Right lobe of liver (tissue), 6 donors: ENCODE measurements at regions not wholly inside any gene's neighbourhood (a gene's known extent, or its start where the extent isn't known, plus 50 kb on each side); places are given as distances from the start of the nearest gene placed in this dataset.

Experiments
- ATAC-seq, 4 donors: fragments of 200-7000 bp; cut with Tn5 transposase; one replicate each; pipeline ENCODE4 v1.9.1; 2020; ENCODE audit warnings: mild to moderate bottlenecking in 4 of 4, moderate library complexity in 4 of 4
- DNase-seq, 3 donors: peaks; one replicate each; pipeline ENCODE4 v3.0.0-alpha.2; 2020
- H3K27ac ChIP-seq, 3 donors: fragments of 200-600 bp; one replicate each; pipeline ENCODE4 v1.8.0; 2022
- H3K27me3 ChIP-seq, 2 donors: fragments of 200-600 bp; one replicate each; pipeline ENCODE4 v1.8.0; 2022
- H3K36me3 ChIP-seq, 4 donors: fragments of 200-600 bp; sonication (generic) in 1 of 4; one replicate each; pipeline versions ENCODE4 v1.5.1 to v1.8.0; 2017 to 2022; ENCODE audit warnings: control low read depth in 1 of 4
- H3K4me1 ChIP-seq, 4 donors: fragments of 200-600 bp; sonication (generic) in 1 of 4; one replicate each; pipeline versions ENCODE4 v1.5.1 to v1.8.0; 2017 to 2022; ENCODE audit warnings: control low read depth in 1 of 4
- H3K4me3 ChIP-seq, 3 donors: fragments of 200-600 bp; one replicate each; pipeline ENCODE4 v1.8.0; 2022
- H3K9me3 ChIP-seq, 4 donors: fragments of 200-600 bp; sonication (generic) in 1 of 4; one replicate each; pipeline versions ENCODE4 v1.5.1 to v1.8.0; 2017 to 2022; ENCODE audit warnings: control low read depth in 1 of 4
- CTCF ChIP-seq, 4 donors: fragments of 200-600 bp in 3 of 4; fragments of 450-650 bp in 1 of 4; IDR thresholded peaks; one replicate each; pipeline versions ENCODE4 v1.5.1 to v1.8.0; 2016 to 2022; ENCODE audit warnings: antibody characterized with exemption in 4 of 4, mild to moderate bottlenecking in 2 of 4
- POLR2A ChIP-seq: fragments of 450-650 bp; IDR thresholded peaks from one replicate; pipeline ENCODE4 v1.6.1; 2017; ENCODE audit warnings: antibody characterized with exemption, mild to moderate bottlenecking
- WGBS: methylation state at CpG from one replicate; pipeline ENCODE4 v1.1.6; 2018; ENCODE audit warnings: low coverage, low lambda C conversion rate; ENCODE audit not compliant: insufficient coverage; ENCODE audit errors: missing lambda C conversion rate; 5-methylcytosine and 5-hydroxymethylcytosine counted together
- intact Hi-C, 2 donors: fragments of 100-400 bp; cut with DNase I; formaldehyde crosslinking; loops; one replicate each; pipeline versions ENCODE4 v1.11.2 to v1.14.1; 2022
- donor health status: DM: no; HTN: yes; CAD: no.
- donor health status: DM: no; HTN: no; CAD: no.
- donor health status: DM: no; HTN: no; CAD: no.
- donor health status: DM: no; HTN: yes; CAD: no.
- donor health status: DM: no; HTN: yes; CAD: no.

GRCh38 chr15:94100863-94101262 lies 130.5 kb upstream of the MCTP2 start:
- DNase-seq (no peak), ATAC-seq (no peak)
- Histone ChIP-seq H3K36me3 (no peaks in the 10 kb centered on the region), H3K9me3 (no peaks in the 10 kb centered on the region), H3K27me3 (no peaks in the 10 kb centered on the region), H3K4me3 (no peak overlapping the region), H3K4me1 (no peaks in the 10 kb centered on the region), H3K27ac (no peak overlapping the region)
- intact Hi-C loops = no loop called here
- WGBS = 32% methylated on average over 3 of the region's 5 CpGs
- TF ChIP-seq POLR2A = no peak
- TF ChIP-seq CTCF (IDR thresholded peaks at IDR 0.05) = no peak

- no peaks in the 10 kb centered on the region for H3K9me3 ChIP-seq
- 55% methylated on average over 3 of the region's 3 CpGs for WGBS
- DNase-seq = no peak
- ATAC-seq = no peak
- no peaks in the 10 kb centered on the region for H3K4me1 ChIP-seq
- TF ChIP-seq POLR2A (no peak), CTCF (IDR thresholded peaks at IDR 0.05) (no peak)
- H3K36me3 ChIP-seq = no peaks in the 10 kb centered on the region
- H3K27me3 ChIP-seq = no peaks in the 10 kb centered on the region
- no peak overlapping the region for H3K4me3 ChIP-seq
- intact Hi-C loops = no loop called here
- no peak overlapping the region for H3K27ac ChIP-seq
Observed at GRCh38 chr15:94099574-94099960, 131.8 kb upstream of the MCTP2 start.

GRCh38 chr15:94098921-94099573 lies 132.3 kb upstream of the MCTP2 start:
- intact Hi-C loops = no loop called here
- H3K4me3 ChIP-seq = no peak overlapping the region
- no peaks in the 10 kb centered on the region for H3K4me1 ChIP-seq
- ATAC-seq (no peak), DNase-seq (no peak)
- H3K36me3 ChIP-seq = no peaks in the 10 kb centered on the region
- no peaks in the 10 kb centered on the region for H3K27me3 ChIP-seq
- no peaks in the 10 kb centered on the region for H3K9me3 ChIP-seq
- no peak overlapping the region for H3K27ac ChIP-seq
- TF ChIP-seq POLR2A = no peak
- TF ChIP-seq CTCF (IDR thresholded peaks at IDR 0.05) = no peak
- 41% methylated on average over 5 of the region's 5 CpGs for WGBS

- 70% methylated on average over 6 of the region's 6 CpGs for WGBS
Observed at GRCh38 chr15:94097552-94097951, 133.8 kb upstream of the MCTP2 start.

More at GRCh38 chr15:94097552-94097951, 133.8 kb upstream of the MCTP2 start:
- no peak overlapping the region for H3K27ac ChIP-seq
- intact Hi-C loops = no loop called here
- TF ChIP-seq CTCF (IDR thresholded peaks at IDR 0.05) (no peak), POLR2A (no peak)
- H3K4me1 ChIP-seq = no peaks in the 10 kb centered on the region
- DNase-seq (no peak), ATAC-seq (no peak)
- H3K36me3 ChIP-seq = no peaks in the 10 kb centered on the region
- H3K27me3 ChIP-seq = no peaks in the 10 kb centered on the region
- H3K9me3 ChIP-seq = no peaks in the 10 kb centered on the region
- H3K4me3 ChIP-seq = no peak overlapping the region
